Endothelial cell of umbilical vein (primary cell): ENCODE measurements at regions not wholly inside any gene's neighbourhood (a gene's known extent, or its start where the extent isn't known, plus 50 kb on each side); places are given as distances from the start of the nearest gene placed in this dataset.

ENCODE experiments used
- EZH2 ChIP-seq: IDR thresholded peaks from 2 replicates; pipeline ENCODE4 v1.6.1; 2012; ENCODE audit warnings: borderline replicate concordance, low read depth, mild to moderate bottlenecking, moderate library complexity, low read length, inconsistent platforms; ENCODE audit not compliant: severe bottlenecking
- FOS ChIP-seq: IDR thresholded peaks from 2 replicates; pipeline ENCODE4 v1.6.1; 2011; ENCODE audit warnings: mild to moderate bottlenecking, low read length, moderate library complexity, borderline replicate concordance; ENCODE audit not compliant: insufficient read depth
- MYC ChIP-seq: IDR thresholded peaks from one replicate; pipeline ENCODE4 v1.6.1; 2011; ENCODE audit warnings: mild to moderate bottlenecking, low read depth, low read length
- POLR2A ChIP-seq: IDR thresholded peaks from 2 replicates; pipeline ENCODE4 v1.6.1; 2012; ENCODE audit warnings: low read depth, mild to moderate bottlenecking, control low read depth, low read length
- POLR2AphosphoS5 ChIP-seq: IDR thresholded peaks from 2 replicates; pipeline ENCODE4 v1.6.1; 2012; ENCODE audit warnings: low read depth, mild to moderate bottlenecking, control low read depth, low read length, moderate library complexity; ENCODE audit not compliant: insufficient read depth
- TF ChIP-seq, protein P1 (sequence below), 2 donors: IDR thresholded peaks; 1 replicate in 1 of 2; 2 replicates in 1 of 2; pipeline ENCODE4 v1.5.1; 2011; ENCODE audit warnings: low read length in 2 of 2, mild to moderate bottlenecking in 2 of 2, moderate library complexity in 2 of 2, control low read depth in 1 of 2, inconsistent platforms in 1 of 2, low read depth in 1 of 2; ENCODE audit not compliant: insufficient read depth in 1 of 2; ENCODE audit errors: extremely low read depth in 1 of 2
- TF ChIP-seq, protein P2 (sequence below): IDR thresholded peaks from 2 replicates; pipeline ENCODE4 v1.6.1; 2011; ENCODE audit not compliant: insufficient read depth, insufficient read length

DNA sequence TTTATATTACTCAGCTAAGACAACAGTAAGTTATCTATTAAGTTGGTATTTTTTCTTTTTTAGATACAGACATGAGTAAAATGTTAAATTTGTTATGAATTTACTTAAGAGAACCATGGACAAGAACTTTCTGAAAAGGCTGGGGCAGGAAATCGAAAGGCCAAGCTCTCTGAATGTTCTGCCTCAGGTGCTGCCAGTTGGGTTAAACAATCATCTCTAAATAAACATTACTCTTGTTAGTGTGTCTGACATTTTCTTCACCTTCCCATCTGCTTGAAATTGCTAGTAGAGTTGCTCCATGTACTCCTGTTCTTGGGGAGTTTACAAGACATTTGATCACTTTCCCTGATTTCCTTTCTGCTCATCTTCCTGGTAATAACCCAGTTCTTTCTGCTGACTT, 87.5 kb downstream of the ANKRD7 start:
- TF ChIP-seq, protein P1, sequence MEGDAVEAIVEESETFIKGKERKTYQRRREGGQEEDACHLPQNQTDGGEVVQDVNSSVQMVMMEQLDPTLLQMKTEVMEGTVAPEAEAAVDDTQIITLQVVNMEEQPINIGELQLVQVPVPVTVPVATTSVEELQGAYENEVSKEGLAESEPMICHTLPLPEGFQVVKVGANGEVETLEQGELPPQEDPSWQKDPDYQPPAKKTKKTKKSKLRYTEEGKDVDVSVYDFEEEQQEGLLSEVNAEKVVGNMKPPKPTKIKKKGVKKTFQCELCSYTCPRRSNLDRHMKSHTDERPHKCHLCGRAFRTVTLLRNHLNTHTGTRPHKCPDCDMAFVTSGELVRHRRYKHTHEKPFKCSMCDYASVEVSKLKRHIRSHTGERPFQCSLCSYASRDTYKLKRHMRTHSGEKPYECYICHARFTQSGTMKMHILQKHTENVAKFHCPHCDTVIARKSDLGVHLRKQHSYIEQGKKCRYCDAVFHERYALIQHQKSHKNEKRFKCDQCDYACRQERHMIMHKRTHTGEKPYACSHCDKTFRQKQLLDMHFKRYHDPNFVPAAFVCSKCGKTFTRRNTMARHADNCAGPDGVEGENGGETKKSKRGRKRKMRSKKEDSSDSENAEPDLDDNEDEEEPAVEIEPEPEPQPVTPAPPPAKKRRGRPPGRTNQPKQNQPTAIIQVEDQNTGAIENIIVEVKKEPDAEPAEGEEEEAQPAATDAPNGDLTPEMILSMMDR (IDR thresholded peaks at IDR 0.05; ENCODE audit: extremely low read depth in 1 of 2, insufficient read depth in 1 of 2, low read depth in 1 of 2, low read length in 2 of 2), result no peak
- TF ChIP-seq, protein P2, sequence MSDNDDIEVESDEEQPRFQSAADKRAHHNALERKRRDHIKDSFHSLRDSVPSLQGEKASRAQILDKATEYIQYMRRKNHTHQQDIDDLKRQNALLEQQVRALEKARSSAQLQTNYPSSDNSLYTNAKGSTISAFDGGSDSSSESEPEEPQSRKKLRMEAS, result no peak
- no peak for TF ChIP-seq POLR2AphosphoS5
- no peak for TF ChIP-seq POLR2A
- no peak for TF ChIP-seq EZH2
- no peak for TF ChIP-seq MYC
- TF ChIP-seq FOS, result no peak
